ENCODE measurements at regions not wholly inside any gene's neighbourhood (a gene's known extent, or its start where the extent isn't known, plus 50 kb on each side); places are given as distances from the start of the nearest gene placed in this dataset.

DNA sequence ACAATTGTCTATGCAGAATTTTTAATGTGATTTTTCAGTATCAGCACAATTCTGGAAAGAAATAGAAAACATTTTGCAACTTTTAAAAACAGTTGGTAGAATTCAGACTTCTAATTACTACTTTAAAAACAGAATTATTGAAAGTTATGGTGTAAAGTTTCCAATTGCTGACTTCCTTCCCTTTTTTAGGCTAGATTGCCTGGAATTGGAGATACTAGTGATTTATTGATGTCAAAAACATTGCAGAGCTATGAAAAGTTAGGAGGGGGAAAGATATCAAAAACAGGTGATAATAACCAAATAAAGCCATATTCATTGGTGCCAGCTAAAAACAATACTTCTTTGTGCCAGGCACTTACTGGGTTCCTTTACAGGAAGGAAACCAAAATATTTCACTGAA is 485.5 kb downstream of the TMEM135 start:
- TF ChIP-seq ZNF274 (IDR thresholded peaks at IDR 0.05; ENCODE audit: low read depth, low read length) (no peak), SUZ12 (IDR thresholded peaks at IDR 0.05; ENCODE audit: extremely low read depth, insufficient read depth, insufficient read length) (no peak), YY1 (IDR thresholded peaks at IDR 0.05; ENCODE audit: insufficient read depth, insufficient read length) (no peak)
